K562 (cell line): ENCODE measurements at regions not wholly inside any gene's neighbourhood (a gene's known extent, or its start where the extent isn't known, plus 50 kb on each side); places are given as distances from the start of the nearest gene placed in this dataset.

Experiments
- ILK ChIP-seq: fragments of 450-650 bp; IDR thresholded peaks from 2 replicates; pipeline ENCODE4 v1.6.1; 2016; ENCODE audit warnings: missing genetic modification characterization, low read depth, mild to moderate bottlenecking, missing compliant biosample characterization, moderate library complexity, borderline replicate concordance
- TF ChIP-seq, protein P1 (sequence below), 2 experiments: fragments of 450-650 bp; IDR thresholded peaks; 2 replicates each; pipeline ENCODE4 v1.6.1; 2018; ENCODE audit warnings: mild to moderate bottlenecking in 2 of 2, low read depth in 1 of 2; ENCODE audit not compliant: partially characterized antibody in 2 of 2
- TF ChIP-seq, protein P2 (sequence below): fragments of 450-650 bp; formaldehyde crosslinking; IDR thresholded peaks from 2 replicates; pipeline ENCODE4 v1.4.0; 2020; ENCODE audit warnings: mild to moderate bottlenecking, mixed read lengths
- TF ChIP-seq, protein P3 (sequence below), 2 experiments: fragments of 450-650 bp; formaldehyde crosslinking in 1 of 2; IDR thresholded peaks; 2 replicates each; pipeline versions ENCODE4 v1.4.0 to v1.6.1; 2014 to 2020; ENCODE audit warnings: mild to moderate bottlenecking in 2 of 2, borderline replicate concordance in 1 of 2, low read depth in 1 of 2
- TF ChIP-seq, protein P4 (sequence below), 3 experiments: fragments of 200-800 bp in 1 of 3; fragments of 250-450 bp in 1 of 3; fragments of 450-650 bp in 1 of 3; sonication (Bioruptor Pico) in 1 of 3; sonication (Bioruptor generic) in 1 of 3; formaldehyde crosslinking in 1 of 3; IDR thresholded peaks; 2 replicates each; pipeline versions ENCODE4 v1.6.1 to v1.8.0; 2016 to 2022; ENCODE audit warnings: mild to moderate bottlenecking in 2 of 3, missing genetic modification characterization in 2 of 3, missing compliant biosample characterization in 1 of 3, moderate library complexity in 1 of 3

DNA sequence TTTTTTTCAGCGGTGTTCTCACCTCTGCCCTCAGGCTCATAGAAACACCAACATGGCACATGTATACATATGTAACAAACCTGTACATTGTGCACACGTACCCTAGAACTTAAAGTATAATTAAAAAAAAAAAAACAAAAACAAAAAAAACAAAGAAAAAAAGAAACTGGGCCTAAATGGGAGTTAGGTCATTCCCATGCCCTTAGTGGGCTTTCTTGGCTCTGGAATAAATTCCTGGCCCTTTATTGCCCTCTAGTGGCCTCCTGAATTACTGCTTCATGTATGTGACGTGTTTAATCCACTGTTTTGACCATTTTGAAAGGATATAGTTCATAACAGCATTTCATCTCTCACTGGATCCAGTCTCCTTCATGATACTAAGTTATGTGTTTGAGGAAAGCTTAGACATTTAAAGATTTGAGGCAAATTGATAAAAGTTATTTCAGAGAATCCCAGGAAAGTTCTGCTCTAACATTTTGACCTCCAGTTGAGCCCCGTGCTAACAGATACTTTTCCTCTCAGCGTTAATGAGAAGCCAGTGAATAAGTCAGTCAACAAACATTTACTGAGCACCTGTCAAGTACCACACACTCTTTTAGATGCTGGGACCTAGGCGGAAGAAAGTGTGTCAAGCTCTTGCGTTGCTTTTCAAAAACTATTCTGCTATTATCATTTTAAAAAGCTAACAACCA is 54.7 kb upstream of the SYPL1 start (continued):
- TF ChIP-seq, protein P1, sequence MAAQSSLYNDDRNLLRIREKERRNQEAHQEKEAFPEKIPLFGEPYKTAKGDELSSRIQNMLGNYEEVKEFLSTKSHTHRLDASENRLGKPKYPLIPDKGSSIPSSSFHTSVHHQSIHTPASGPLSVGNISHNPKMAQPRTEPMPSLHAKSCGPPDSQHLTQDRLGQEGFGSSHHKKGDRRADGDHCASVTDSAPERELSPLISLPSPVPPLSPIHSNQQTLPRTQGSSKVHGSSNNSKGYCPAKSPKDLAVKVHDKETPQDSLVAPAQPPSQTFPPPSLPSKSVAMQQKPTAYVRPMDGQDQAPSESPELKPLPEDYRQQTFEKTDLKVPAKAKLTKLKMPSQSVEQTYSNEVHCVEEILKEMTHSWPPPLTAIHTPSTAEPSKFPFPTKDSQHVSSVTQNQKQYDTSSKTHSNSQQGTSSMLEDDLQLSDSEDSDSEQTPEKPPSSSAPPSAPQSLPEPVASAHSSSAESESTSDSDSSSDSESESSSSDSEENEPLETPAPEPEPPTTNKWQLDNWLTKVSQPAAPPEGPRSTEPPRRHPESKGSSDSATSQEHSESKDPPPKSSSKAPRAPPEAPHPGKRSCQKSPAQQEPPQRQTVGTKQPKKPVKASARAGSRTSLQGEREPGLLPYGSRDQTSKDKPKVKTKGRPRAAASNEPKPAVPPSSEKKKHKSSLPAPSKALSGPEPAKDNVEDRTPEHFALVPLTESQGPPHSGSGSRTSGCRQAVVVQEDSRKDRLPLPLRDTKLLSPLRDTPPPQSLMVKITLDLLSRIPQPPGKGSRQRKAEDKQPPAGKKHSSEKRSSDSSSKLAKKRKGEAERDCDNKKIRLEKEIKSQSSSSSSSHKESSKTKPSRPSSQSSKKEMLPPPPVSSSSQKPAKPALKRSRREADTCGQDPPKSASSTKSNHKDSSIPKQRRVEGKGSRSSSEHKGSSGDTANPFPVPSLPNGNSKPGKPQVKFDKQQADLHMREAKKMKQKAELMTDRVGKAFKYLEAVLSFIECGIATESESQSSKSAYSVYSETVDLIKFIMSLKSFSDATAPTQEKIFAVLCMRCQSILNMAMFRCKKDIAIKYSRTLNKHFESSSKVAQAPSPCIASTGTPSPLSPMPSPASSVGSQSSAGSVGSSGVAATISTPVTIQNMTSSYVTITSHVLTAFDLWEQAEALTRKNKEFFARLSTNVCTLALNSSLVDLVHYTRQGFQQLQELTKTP (IDR thresholded peaks at IDR 0.05; ENCODE audit: low read depth in 1 of 2, partially characterized antibody in 2 of 2) = peak; percentile 37 to 60
- TF ChIP-seq, protein P2, sequence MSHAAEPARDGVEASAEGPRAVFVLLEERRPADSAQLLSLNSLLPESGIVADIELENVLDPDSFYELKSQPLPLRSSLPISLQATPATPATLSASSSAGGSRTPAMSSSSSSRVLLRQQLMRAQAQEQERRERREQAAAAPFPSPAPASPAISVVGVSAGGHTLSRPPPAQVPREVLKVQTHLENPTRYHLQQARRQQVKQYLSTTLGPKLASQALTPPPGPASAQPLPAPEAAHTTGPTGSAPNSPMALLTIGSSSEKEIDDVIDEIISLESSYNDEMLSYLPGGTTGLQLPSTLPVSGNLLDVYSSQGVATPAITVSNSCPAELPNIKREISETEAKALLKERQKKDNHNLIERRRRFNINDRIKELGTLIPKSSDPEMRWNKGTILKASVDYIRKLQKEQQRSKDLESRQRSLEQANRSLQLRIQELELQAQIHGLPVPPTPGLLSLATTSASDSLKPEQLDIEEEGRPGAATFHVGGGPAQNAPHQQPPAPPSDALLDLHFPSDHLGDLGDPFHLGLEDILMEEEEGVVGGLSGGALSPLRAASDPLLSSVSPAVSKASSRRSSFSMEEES = no peak
- TF ChIP-seq, protein P3, sequence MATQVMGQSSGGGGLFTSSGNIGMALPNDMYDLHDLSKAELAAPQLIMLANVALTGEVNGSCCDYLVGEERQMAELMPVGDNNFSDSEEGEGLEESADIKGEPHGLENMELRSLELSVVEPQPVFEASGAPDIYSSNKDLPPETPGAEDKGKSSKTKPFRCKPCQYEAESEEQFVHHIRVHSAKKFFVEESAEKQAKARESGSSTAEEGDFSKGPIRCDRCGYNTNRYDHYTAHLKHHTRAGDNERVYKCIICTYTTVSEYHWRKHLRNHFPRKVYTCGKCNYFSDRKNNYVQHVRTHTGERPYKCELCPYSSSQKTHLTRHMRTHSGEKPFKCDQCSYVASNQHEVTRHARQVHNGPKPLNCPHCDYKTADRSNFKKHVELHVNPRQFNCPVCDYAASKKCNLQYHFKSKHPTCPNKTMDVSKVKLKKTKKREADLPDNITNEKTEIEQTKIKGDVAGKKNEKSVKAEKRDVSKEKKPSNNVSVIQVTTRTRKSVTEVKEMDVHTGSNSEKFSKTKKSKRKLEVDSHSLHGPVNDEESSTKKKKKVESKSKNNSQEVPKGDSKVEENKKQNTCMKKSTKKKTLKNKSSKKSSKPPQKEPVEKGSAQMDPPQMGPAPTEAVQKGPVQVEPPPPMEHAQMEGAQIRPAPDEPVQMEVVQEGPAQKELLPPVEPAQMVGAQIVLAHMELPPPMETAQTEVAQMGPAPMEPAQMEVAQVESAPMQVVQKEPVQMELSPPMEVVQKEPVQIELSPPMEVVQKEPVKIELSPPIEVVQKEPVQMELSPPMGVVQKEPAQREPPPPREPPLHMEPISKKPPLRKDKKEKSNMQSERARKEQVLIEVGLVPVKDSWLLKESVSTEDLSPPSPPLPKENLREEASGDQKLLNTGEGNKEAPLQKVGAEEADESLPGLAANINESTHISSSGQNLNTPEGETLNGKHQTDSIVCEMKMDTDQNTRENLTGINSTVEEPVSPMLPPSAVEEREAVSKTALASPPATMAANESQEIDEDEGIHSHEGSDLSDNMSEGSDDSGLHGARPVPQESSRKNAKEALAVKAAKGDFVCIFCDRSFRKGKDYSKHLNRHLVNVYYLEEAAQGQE (IDR thresholded peaks at IDR 0.05; ENCODE audit: borderline replicate concordance) = peak; percentile 72; the same call in 1 of the 2 replicates
- TF ChIP-seq, protein P3 (CRISPR knock-in tag; IDR thresholded peaks at IDR 0.05; ENCODE audit: low read depth) = no peak
- TF ChIP-seq, protein P4, sequence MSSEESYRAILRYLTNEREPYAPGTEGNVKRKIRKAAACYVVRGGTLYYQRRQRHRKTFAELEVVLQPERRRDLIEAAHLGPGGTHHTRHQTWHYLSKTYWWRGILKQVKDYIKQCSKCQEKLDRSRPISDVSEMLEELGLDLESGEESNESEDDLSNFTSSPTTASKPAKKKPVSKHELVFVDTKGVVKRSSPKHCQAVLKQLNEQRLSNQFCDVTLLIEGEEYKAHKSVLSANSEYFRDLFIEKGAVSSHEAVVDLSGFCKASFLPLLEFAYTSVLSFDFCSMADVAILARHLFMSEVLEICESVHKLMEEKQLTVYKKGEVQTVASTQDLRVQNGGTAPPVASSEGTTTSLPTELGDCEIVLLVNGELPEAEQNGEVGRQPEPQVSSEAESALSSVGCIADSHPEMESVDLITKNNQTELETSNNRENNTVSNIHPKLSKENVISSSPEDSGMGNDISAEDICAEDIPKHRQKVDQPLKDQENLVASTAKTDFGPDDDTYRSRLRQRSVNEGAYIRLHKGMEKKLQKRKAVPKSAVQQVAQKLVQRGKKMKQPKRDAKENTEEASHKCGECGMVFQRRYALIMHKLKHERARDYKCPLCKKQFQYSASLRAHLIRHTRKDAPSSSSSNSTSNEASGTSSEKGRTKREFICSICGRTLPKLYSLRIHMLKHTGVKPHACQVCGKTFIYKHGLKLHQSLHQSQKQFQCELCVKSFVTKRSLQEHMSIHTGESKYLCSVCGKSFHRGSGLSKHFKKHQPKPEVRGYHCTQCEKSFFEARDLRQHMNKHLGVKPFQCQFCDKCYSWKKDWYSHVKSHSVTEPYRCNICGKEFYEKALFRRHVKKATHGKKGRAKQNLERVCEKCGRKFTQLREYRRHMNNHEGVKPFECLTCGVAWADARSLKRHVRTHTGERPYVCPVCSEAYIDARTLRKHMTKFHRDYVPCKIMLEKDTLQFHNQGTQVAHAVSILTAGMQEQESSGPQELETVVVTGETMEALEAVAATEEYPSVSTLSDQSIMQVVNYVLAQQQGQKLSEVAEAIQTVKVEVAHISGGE (CRISPR knock-in tag; IDR thresholded peaks at IDR 0.05) = no peak
- no peak for TF ChIP-seq ILK (tag)
